Neural cell (in vitro differentiated cells): ENCODE measurements at regions not wholly inside any gene's neighbourhood (a gene's known extent, or its start where the extent isn't known, plus 50 kb on each side); places are given as distances from the start of the nearest gene placed in this dataset.

Source experiments
- CTCF ChIP-seq: fragments of 450-650 bp; IDR thresholded peaks from 2 replicates; pipeline ENCODE4 v1.5.1; 2014; ENCODE audit warnings: antibody characterized with exemption, mild to moderate bottlenecking, moderate library complexity; ENCODE audit not compliant: poor library complexity, severe bottlenecking
- EP300 ChIP-seq: fragments of 450-650 bp; conservative IDR thresholded peaks from 2 replicates; pipeline ENCODE4 v1.6.1; 2014; ENCODE audit warnings: antibody characterized with exemption, mild to moderate bottlenecking, moderate library complexity; ENCODE audit not compliant: poor library complexity, severe bottlenecking
- EZH2 ChIP-seq: fragments of 200-600, 300-800 bp; shearing (Covaris generic), sonication (generic); IDR thresholded peaks from 2 replicates; pipeline ENCODE4 v1.6.1; 2014; ENCODE audit warnings: antibody characterized with exemption, low read length, borderline replicate concordance, mild to moderate bottlenecking; ENCODE audit not compliant: insufficient read depth, poor library complexity, severe bottlenecking
- POLR2AphosphoS5 ChIP-seq: IDR thresholded peaks from 2 replicates; pipeline ENCODE4 v1.6.1; 2012

- TF ChIP-seq CTCF: no peak
- TF ChIP-seq EZH2: no peak
- TF ChIP-seq EP300: no peak
- TF ChIP-seq POLR2AphosphoS5: no peak
These were observed 56.7 kb upstream of the SCAF4 start for GRCh38 chr21:31788581-31788980.
